HG02938 (cell line): ENCODE measurements at regions not wholly inside any gene's neighbourhood (a gene's known extent, or its start where the extent isn't known, plus 50 kb on each side); places are given as distances from the start of the nearest gene placed in this dataset.

Experiments used
- ATAC-seq: cut with Tn5 transposase; IDR thresholded peaks from one replicate; pipeline ENCODE4 v1.9.1; 2021; ENCODE audit warnings: mild to moderate bottlenecking, moderate library complexity; ENCODE audit not compliant: unreplicated experiment

DNA sequence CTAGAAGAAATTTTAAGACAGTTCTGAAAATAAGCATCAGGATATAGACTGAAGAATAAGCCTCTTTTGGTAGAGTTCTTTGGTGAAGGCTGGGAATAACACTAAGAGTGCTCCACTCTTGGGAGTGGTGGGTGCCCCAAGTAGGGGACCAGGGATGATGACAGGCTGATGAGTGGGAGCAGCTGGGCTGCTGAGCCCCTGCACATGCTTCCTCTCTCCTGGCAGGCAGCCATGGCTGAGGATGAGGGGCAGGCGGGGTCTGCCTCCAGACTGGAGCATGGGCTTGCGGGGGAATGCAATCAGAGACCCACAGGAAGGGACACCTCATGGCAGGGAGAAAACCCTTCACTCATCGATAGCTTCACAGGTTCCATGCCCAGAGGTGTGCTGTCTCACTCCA, 72.6 kb upstream of the RORA start:
- no peak for ATAC-seq

DNA sequence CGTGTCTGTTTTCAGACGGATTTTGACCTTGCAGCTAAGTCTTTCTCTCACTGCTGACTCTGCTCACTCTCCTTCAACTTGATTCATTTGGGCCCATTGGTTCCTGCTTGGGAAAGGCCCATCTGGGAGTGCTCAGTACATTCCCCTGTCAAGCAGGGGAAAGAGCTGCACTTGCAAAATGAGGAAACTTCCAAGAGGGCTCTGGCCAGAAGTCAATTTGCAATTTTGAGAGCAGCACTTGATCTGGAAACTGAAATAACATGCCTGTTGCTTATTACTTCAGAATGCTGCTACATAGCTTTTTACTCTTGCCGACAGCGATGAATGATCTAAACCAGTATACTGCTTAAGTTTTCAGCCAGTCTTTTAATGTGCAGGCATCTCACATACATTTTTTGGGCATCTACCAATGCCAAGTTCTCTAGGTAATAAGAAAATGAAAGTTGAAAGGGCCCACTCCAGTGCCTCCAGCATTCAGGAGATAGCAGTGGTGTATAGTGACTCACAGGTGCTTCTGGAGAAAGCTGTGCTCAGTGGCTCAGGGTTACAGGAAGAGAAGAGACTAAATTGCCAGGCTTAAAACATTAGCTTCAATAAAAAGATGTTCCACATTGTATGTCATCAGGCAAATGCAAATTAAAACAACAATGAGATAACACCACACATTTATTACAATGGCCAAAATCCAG, 70.1 kb upstream of the RORA start:
- no peak for ATAC-seq

GRCh38 chr15:61295239-61295638, 66.1 kb upstream of the RORA start:
- ATAC-seq = no peak

DNA sequence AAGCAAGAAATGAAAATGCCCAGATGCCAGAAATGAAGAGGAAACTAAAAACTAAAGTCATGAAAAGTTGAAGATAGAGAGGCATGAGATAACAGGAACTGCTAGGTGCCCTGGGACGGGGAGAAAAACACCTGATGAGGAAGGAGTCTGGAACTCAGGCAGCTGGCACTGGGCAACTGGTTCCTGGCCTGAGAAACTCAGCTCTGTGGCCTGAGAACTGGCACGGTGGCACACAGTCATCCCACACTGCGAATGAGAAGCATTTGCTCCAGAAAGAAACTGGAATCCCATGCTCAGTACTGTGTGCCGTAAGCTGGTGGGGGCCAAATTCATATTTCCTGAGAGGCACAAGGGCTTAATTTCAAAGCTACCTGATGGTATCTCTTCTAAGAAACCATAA, 53.6 kb upstream of the RORA start:
- no peak for ATAC-seq

GRCh38 chr15:61281328-61281727, 52.2 kb upstream of the RORA start:
- ATAC-seq = no peak
